WTC11 (cell line): ENCODE measurements at regions not wholly inside any gene's neighbourhood (a gene's known extent, or its start where the extent isn't known, plus 50 kb on each side); places are given as distances from the start of the nearest gene placed in this dataset.

Experiments
- ELF4 ChIP-seq: sonication (generic); formaldehyde crosslinking; IDR thresholded peaks from 2 replicates; pipeline ENCODE4 v1.8.1; 2022; ENCODE audit warnings: low read depth, mild to moderate bottlenecking, moderate library complexity, missing genetic modification reagents
- ESRRA ChIP-seq: sonication (generic); formaldehyde crosslinking; IDR thresholded peaks from 2 replicates; pipeline ENCODE4 v1.8.1; 2022; ENCODE audit warnings: mild to moderate bottlenecking, missing genetic modification reagents, borderline replicate concordance
- FOXK1 ChIP-seq: sonication (generic); formaldehyde crosslinking; IDR thresholded peaks from 2 replicates; pipeline ENCODE4 v1.8.0; 2022; ENCODE audit warnings: mild to moderate bottlenecking, moderate library complexity, missing genetic modification reagents
- HMGXB4 ChIP-seq: sonication (generic); formaldehyde crosslinking; IDR thresholded peaks from 2 replicates; pipeline ENCODE4 v1.8.1; 2023; ENCODE audit warnings: mild to moderate bottlenecking, moderate library complexity, missing genetic modification reagents
- MYBL2 ChIP-seq: sonication (generic); formaldehyde crosslinking; IDR thresholded peaks from 2 replicates; pipeline ENCODE4 v1.8.1; 2023; ENCODE audit warnings: mild to moderate bottlenecking, moderate library complexity, missing genetic modification reagents
- NFE2L1 ChIP-seq: sonication (generic); formaldehyde crosslinking; IDR thresholded peaks from 2 replicates; pipeline ENCODE4 v1.8.1; 2023; ENCODE audit warnings: missing genetic modification reagents
- USF1 ChIP-seq: sonication (generic); formaldehyde crosslinking; IDR thresholded peaks from 2 replicates; pipeline ENCODE4 v1.8.0; 2022; ENCODE audit warnings: mild to moderate bottlenecking, missing genetic modification reagents
- ZNF219 ChIP-seq: sonication (generic); formaldehyde crosslinking; IDR thresholded peaks from 2 replicates; pipeline ENCODE4 v1.8.0; 2023; ENCODE audit warnings: missing genetic modification reagents, mild to moderate bottlenecking, borderline replicate concordance
- ZSCAN18 ChIP-seq: fragments of 250-450 bp; sonication (Bioruptor Pico); IDR thresholded peaks from 2 replicates; pipeline ENCODE4 v2.1.2; 2022; ENCODE audit warnings: mild to moderate bottlenecking, moderate library complexity
- TF ChIP-seq, protein P1 (sequence below): sonication (generic); formaldehyde crosslinking; IDR thresholded peaks from 2 replicates; pipeline ENCODE4 v1.8.0; 2023; ENCODE audit warnings: missing genetic modification reagents, mild to moderate bottlenecking, borderline replicate concordance
- TF ChIP-seq, protein P2 (sequence below): sonication (generic); formaldehyde crosslinking; IDR thresholded peaks from 2 replicates; pipeline ENCODE4 v1.8.1; 2023; ENCODE audit warnings: mild to moderate bottlenecking, missing genetic modification reagents, moderate library complexity
- TF ChIP-seq, protein P3 (sequence below): sonication (generic); formaldehyde crosslinking; IDR thresholded peaks from 2 replicates; pipeline ENCODE4 v1.8.1; 2023; ENCODE audit warnings: mild to moderate bottlenecking, missing genetic modification reagents
- TF ChIP-seq, protein P4 (sequence below): fragments of 250-450 bp; sonication (Bioruptor Pico); conservative IDR thresholded peaks from 2 replicates; pipeline ENCODE4 v1.9.0; 2021; ENCODE audit warnings: mild to moderate bottlenecking

DNA sequence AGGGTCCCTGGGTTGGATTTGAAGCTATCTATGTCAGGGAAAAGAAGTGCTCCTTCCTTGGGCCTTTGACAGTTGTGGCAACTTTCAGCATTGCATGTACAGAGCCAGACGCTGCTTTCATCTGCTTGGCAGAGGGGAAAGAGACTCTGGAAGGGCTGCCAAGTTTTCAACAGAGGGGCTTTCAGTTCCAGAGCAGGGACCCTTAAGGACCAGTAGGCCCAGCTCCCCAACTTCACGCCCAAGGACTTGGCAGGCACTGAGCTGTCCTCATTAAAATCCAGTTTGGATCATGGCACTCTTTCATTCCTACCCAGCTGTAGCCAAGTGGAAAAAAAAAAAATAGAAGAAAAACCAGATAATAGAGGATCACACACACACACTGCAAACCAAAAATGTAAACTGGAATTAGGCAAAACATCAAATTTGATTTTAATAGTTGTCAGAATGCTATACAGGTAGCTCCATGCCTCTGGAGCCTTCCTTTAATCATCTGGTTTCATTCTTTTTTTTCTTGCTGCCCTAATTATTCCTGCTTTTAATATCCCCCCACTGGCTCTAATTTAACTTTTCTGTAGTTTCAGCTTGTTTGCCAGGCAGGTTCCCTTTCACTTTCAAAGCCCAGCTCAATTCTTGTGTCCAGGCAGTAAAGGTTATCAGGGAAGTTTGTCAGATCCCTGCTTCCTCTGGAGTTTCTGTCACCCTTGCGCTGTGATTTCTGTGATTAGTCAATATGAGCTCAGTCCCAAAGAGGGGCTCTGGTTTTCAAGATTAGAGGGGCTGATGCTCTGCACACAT is 702.6 kb upstream of the CDH8 start (continued):
- TF ChIP-seq ZSCAN18 (no peak), ELF4 (CRISPR knock-in tag) (no peak), ESRRA (no peak), ZNF219 (CRISPR knock-in tag) (no peak), FOXK1 (CRISPR knock-in tag) (no peak), USF1 (no peak), NFE2L1 (CRISPR knock-in tag) (no peak), MYBL2 (CRISPR knock-in tag) (no peak), HMGXB4 (no peak)
- TF ChIP-seq, protein P1, sequence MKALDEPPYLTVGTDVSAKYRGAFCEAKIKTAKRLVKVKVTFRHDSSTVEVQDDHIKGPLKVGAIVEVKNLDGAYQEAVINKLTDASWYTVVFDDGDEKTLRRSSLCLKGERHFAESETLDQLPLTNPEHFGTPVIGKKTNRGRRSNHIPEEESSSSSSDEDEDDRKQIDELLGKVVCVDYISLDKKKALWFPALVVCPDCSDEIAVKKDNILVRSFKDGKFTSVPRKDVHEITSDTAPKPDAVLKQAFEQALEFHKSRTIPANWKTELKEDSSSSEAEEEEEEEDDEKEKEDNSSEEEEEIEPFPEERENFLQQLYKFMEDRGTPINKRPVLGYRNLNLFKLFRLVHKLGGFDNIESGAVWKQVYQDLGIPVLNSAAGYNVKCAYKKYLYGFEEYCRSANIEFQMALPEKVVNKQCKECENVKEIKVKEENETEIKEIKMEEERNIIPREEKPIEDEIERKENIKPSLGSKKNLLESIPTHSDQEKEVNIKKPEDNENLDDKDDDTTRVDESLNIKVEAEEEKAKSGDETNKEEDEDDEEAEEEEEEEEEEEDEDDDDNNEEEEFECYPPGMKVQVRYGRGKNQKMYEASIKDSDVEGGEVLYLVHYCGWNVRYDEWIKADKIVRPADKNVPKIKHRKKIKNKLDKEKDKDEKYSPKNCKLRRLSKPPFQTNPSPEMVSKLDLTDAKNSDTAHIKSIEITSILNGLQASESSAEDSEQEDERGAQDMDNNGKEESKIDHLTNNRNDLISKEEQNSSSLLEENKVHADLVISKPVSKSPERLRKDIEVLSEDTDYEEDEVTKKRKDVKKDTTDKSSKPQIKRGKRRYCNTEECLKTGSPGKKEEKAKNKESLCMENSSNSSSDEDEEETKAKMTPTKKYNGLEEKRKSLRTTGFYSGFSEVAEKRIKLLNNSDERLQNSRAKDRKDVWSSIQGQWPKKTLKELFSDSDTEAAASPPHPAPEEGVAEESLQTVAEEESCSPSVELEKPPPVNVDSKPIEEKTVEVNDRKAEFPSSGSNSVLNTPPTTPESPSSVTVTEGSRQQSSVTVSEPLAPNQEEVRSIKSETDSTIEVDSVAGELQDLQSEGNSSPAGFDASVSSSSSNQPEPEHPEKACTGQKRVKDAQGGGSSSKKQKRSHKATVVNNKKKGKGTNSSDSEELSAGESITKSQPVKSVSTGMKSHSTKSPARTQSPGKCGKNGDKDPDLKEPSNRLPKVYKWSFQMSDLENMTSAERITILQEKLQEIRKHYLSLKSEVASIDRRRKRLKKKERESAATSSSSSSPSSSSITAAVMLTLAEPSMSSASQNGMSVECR (CRISPR knock-in tag), result no peak
- TF ChIP-seq, protein P2, sequence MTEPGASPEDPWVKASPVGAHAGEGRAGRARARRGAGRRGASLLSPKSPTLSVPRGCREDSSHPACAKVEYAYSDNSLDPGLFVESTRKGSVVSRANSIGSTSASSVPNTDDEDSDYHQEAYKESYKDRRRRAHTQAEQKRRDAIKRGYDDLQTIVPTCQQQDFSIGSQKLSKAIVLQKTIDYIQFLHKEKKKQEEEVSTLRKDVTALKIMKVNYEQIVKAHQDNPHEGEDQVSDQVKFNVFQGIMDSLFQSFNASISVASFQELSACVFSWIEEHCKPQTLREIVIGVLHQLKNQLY, result no peak
- TF ChIP-seq, protein P3, sequence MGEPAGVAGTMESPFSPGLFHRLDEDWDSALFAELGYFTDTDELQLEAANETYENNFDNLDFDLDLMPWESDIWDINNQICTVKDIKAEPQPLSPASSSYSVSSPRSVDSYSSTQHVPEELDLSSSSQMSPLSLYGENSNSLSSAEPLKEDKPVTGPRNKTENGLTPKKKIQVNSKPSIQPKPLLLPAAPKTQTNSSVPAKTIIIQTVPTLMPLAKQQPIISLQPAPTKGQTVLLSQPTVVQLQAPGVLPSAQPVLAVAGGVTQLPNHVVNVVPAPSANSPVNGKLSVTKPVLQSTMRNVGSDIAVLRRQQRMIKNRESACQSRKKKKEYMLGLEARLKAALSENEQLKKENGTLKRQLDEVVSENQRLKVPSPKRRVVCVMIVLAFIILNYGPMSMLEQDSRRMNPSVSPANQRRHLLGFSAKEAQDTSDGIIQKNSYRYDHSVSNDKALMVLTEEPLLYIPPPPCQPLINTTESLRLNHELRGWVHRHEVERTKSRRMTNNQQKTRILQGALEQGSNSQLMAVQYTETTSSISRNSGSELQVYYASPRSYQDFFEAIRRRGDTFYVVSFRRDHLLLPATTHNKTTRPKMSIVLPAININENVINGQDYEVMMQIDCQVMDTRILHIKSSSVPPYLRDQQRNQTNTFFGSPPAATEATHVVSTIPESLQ (CRISPR knock-in tag), result no peak
- TF ChIP-seq, protein P4, sequence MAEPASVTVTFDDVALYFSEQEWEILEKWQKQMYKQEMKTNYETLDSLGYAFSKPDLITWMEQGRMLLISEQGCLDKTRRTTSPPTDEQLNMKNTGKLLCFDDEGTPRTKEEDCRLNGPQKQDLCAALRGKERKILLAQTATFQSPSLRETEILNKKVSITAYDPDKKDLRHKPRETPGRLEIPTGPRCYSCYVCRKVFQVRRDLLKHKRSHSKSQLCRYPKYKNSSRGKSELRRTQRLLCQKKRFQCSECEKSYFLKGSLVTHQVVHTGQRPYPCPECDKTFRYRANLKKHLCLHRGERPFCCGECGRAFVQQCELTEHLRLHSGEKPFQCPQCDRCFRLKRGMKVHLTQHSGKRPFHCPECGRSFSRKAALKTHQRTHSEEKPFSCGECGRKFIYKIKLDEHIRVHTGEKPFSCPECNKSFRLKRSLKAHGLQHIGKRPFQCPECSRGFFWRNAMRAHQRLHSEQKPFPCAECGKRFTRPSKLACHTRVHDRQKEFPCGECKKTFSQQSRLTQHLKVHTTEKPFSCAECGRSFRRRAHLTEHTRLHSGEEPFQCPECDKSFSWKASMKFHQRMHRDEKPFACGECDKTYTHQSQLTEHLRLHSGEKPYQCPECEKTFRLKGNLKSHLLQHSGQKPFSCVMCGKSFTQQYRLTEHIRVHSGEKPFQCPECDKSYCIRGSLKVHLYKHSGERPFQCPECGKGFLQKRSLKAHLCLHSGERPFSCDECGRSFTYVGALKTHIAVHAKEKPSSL, result no peak
- TF ChIP-seq, all 79 proteins: peak for 0
